HepG2 (cell line): ENCODE measurements at regions not wholly inside any gene's neighbourhood (a gene's known extent, or its start where the extent isn't known, plus 50 kb on each side); places are given as distances from the start of the nearest gene placed in this dataset.

ENCODE experiments used
- ATAC-seq: fragments of 200-7000 bp; cut with Tn5 transposase; 3 replicates; pipeline ENCODE4 v1.9.1; 2020; ENCODE audit warnings: mild to moderate bottlenecking, moderate library complexity
- BruUV-seq: library from RNA; stranded (reverse); fragments of 400-500 nt; replicated peaks from 2 replicates; lab custom pipeline; 2021; lab: Mats Ljungman, UMichigan
- CTCF ChIA-PET: fragments of 300-600 bp; formaldehyde crosslinking; extraction: SDS; loops from one replicate; lab custom pipeline; 2021; ENCODE audit warnings: low total read pairs, inconsistent platforms, low intra/inter-chr PET ratio; lab: Yijun Ruan, JAX
- POLR2A ChIA-PET: fragments of 350-600 bp; sonication (Branson Sonifier 250); formaldehyde crosslinking; loops from one replicate; lab custom pipeline; 2020; ENCODE audit warnings: antibody characterized with exemption, inconsistent platforms; lab: Yijun Ruan, JAX
- DNase-seq: peaks from one replicate; pipeline ENCODE4 v3.0.0-alpha.2; 2015; ENCODE audit warnings: low spot score
- FAIRE-seq: peaks from 3 replicates; lab custom pipeline; 2011; peaks lifted over from hg19 to GRCh38; lab: Jason Lieb, UNC
- H2AFZ ChIP-seq: one replicate; pipeline ENCODE4 v1.6.1; 2011; ENCODE audit warnings: low read length, inconsistent platforms
- H3K27ac ChIP-seq: fragments of 300-600 bp; 3 replicates; pipeline ENCODE4 v1.8.0; 2011; ENCODE audit warnings: mixed run types, mild to moderate bottlenecking, mixed read lengths, low read length, inconsistent platforms; ENCODE audit not compliant: insufficient read depth; ENCODE audit errors: extremely low read length
- H3K27me3 ChIP-seq, 2 experiments: fragments of 200-600 bp in 1 of 2; 2 replicates in 1 of 2; 3 replicates in 1 of 2; pipeline versions ENCODE4 v1.6.0 to v1.8.0; 2011; ENCODE audit warnings: low read length in 2 of 2, mild to moderate bottlenecking in 2 of 2, moderate library complexity in 2 of 2, inconsistent platforms in 1 of 2; ENCODE audit not compliant: insufficient read depth in 2 of 2, control insufficient read depth in 1 of 2
- H3K36me3 ChIP-seq, 2 experiments: fragments of 200-600 bp in 1 of 2; replicated peaks in 1 of 2; 2 replicates in 1 of 2; 3 replicates in 1 of 2; pipeline versions ENCODE4 v1.5.1 to v1.8.0; 2011; ENCODE audit warnings: low read length in 2 of 2, inconsistent platforms in 1 of 2; ENCODE audit not compliant: insufficient read depth in 2 of 2, control insufficient read depth in 1 of 2
- H3K4me1 ChIP-seq: 2 replicates; pipeline ENCODE4 v1.5.1; 2012; ENCODE audit warnings: low read length, inconsistent platforms; ENCODE audit not compliant: insufficient read depth
- H3K4me2 ChIP-seq: 2 replicates; pipeline ENCODE4 v1.6.0; 2011; ENCODE audit warnings: low read depth, low read length, inconsistent platforms
- H3K4me3 ChIP-seq, 3 experiments: fragments of 200-600 bp in 1 of 3; sonication (generic), shearing (Covaris generic) in 1 of 3; replicated peaks in 1 of 3; 2 replicates each; pipeline ENCODE4 v1.5.1; 2011 to 2016; ENCODE audit warnings: low read length in 3 of 3, inconsistent platforms in 2 of 3, low read depth in 2 of 3, mild to moderate bottlenecking in 2 of 3, control low read depth in 1 of 3, mixed read lengths in 1 of 3; ENCODE audit not compliant: insufficient read depth in 1 of 3
- H3K79me2 ChIP-seq: one replicate; pipeline ENCODE4 v1.6.1; 2011; ENCODE audit warnings: low read length, inconsistent platforms; ENCODE audit not compliant: insufficient read depth
- H3K9ac ChIP-seq: 2 replicates; pipeline ENCODE4 v1.6.0; 2011; ENCODE audit warnings: mild to moderate bottlenecking, low read depth, low read length, inconsistent platforms; ENCODE audit not compliant: insufficient read depth
- H3K9me3 ChIP-seq: 2 replicates; pipeline ENCODE4 v1.5.1; 2012; ENCODE audit warnings: mild to moderate bottlenecking, low read length
- H4K20me1 ChIP-seq: 2 replicates; pipeline ENCODE4 v1.6.0; 2011; ENCODE audit warnings: inconsistent platforms, mild to moderate bottlenecking, low read length, moderate library complexity; ENCODE audit not compliant: insufficient read depth
- ATM ChIP-seq: fragments of 450-650 bp; IDR thresholded peaks from 2 replicates; pipeline ENCODE4 v1.7.1; 2017; ENCODE audit warnings: mild to moderate bottlenecking, borderline replicate concordance
- FOXJ3 ChIP-seq: sonication (generic); formaldehyde crosslinking; IDR thresholded peaks from 2 replicates; pipeline ENCODE4 v1.4.0; 2020; ENCODE audit warnings: missing genetic modification reagents, mild to moderate bottlenecking, borderline replicate concordance
- GLMP ChIP-seq: sonication (generic); formaldehyde crosslinking; IDR thresholded peaks from 2 replicates; pipeline ENCODE4 v1.9.0; 2021; ENCODE audit warnings: missing genetic modification reagents, mild to moderate bottlenecking, borderline replicate concordance
- GMEB2 ChIP-seq: IDR thresholded peaks from 2 replicates; pipeline ENCODE4 v1.6.1; 2016; ENCODE audit warnings: missing biosample characterization, missing genetic modification reagents, low read depth
- IRF2 ChIP-seq: IDR thresholded peaks from 2 replicates; pipeline ENCODE4 v1.6.1; 2018; ENCODE audit warnings: missing genetic modification reagents, missing compliant biosample characterization
- MNT ChIP-seq: fragments of 450-650 bp; IDR thresholded peaks from 2 replicates; pipeline ENCODE4 v1.6.1; 2016
- NFAT5 ChIP-seq: sonication (generic); formaldehyde crosslinking; IDR thresholded peaks from 2 replicates; pipeline ENCODE4 v1.4.0; 2020; ENCODE audit warnings: missing genetic modification reagents
- POLR2AphosphoS2 ChIP-seq: IDR thresholded peaks from 2 replicates; pipeline ENCODE4 v1.6.1; 2011; ENCODE audit warnings: low read depth, low read length, improper control_type of control experiment
- POLR2AphosphoS5 ChIP-seq: IDR thresholded peaks from 2 replicates; pipeline ENCODE4 v1.6.1; 2012; ENCODE audit warnings: low read depth, low read length
- TOE1 ChIP-seq: sonication (generic); formaldehyde crosslinking; IDR thresholded peaks from 2 replicates; pipeline ENCODE4 v1.4.0; 2020; ENCODE audit warnings: mild to moderate bottlenecking, missing genetic modification reagents
- ZHX1 ChIP-seq: sonication (generic); formaldehyde crosslinking; IDR thresholded peaks from 2 replicates; pipeline ENCODE4 v1.8.1; 2022; ENCODE audit warnings: low read depth, mild to moderate bottlenecking, missing genetic modification reagents
- ZNF557 ChIP-seq: sonication (generic); formaldehyde crosslinking; IDR thresholded peaks from 2 replicates; pipeline ENCODE4 v1.4.0; 2020; ENCODE audit warnings: missing genetic modification reagents
- ZNF619 ChIP-seq: sonication (generic); formaldehyde crosslinking; IDR thresholded peaks from 2 replicates; pipeline ENCODE4 v1.4.0; 2020; ENCODE audit warnings: mild to moderate bottlenecking, missing genetic modification reagents
- ZNF850 ChIP-seq: sonication (generic); formaldehyde crosslinking; conservative IDR thresholded peaks from 2 replicates; pipeline ENCODE4 v1.9.0; 2021; ENCODE audit warnings: mild to moderate bottlenecking, missing genetic modification reagents
- WGBS: methylation state at CpG from one replicate; pipeline ENCODE4 v1.1.6; 2017; ENCODE audit warnings: low lambda C conversion rate; 5-methylcytosine and 5-hydroxymethylcytosine counted together
- in situ Hi-C: cut with HindIII; loops from 2 replicates; pipeline ENCODE4 v1.10.0; 2017; ENCODE audit warnings: low pct_unique_long_range_greater_than_20kb; ENCODE audit not compliant: extremely low pct_ligation_motif_present
- intact Hi-C: fragments of 100-400 bp; cut with micrococcal nuclease; formaldehyde crosslinking; loops from one replicate; pipeline ENCODE4 v1.10.0; 2022; ENCODE audit not compliant: unreplicated experiment

DNA sequence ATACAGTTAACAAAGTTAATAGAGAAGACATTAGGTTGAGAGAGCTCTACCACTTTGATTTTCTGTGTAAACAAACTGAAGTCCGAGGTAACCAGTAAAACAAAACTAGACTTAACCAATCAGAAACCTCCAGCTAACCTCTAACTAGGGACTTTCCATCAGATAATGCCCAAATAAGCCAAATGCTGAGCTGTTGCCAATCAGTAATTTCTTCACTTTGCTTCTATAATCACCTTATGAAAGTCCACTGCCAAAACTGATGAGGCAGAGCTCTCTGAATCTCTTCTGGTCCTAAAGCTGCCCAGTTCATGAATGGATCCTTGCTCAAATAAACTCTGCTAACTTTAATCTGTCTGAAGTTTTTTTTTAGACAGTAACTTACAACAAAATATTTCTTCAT lies 448.0 kb upstream of the NECTIN3 start:
- ATAC-seq (no peak), DNase-seq (no peak), FAIRE-seq (no peak)
- H3K9me3 ChIP-seq: no peaks in the 10 kb centered on the region
- 0% methylated on average over 1 of the region's 1 CpG for WGBS
- no peak overlapping the region for H3K27ac ChIP-seq
- POLR2A ChIA-PET: no interaction called here
- no peaks in the 10 kb centered on the region for H3K27me3 ChIP-seq
- H3K79me2 ChIP-seq: no peaks in the 10 kb centered on the region
- intact Hi-C loops (no loop called here), in situ Hi-C loops (no loop called here)
- no peaks in the 10 kb centered on the region for H4K20me1 ChIP-seq
- H3K4me3 ChIP-seq: no peak overlapping the region
- no TSS peak for BruUV-seq
- H3K36me3 ChIP-seq: no peaks in the 10 kb centered on the region
- no peak overlapping the region for H3K9ac ChIP-seq
- CTCF ChIA-PET: no interaction called here
- H2AFZ ChIP-seq: no peak overlapping the region
- H3K4me2 ChIP-seq: no peak overlapping the region
- H3K4me1 ChIP-seq: no peaks in the 10 kb centered on the region
- TF ChIP-seq ZHX1 (CRISPR knock-in tag) (no peak), POLR2AphosphoS5 (no peak), ZNF557 (CRISPR knock-in tag) (no peak), GMEB2 (CRISPR knock-in tag) (no peak), FOXJ3 (CRISPR knock-in tag) (no peak), GLMP (CRISPR knock-in tag) (no peak), ATM (no peak), IRF2 (CRISPR knock-in tag) (no peak), POLR2AphosphoS2 (no peak), NFAT5 (CRISPR knock-in tag) (no peak), ZNF850 (CRISPR knock-in tag) (no peak), MNT (no peak), TOE1 (CRISPR knock-in tag) (no peak), ZNF619 (CRISPR knock-in tag) (no peak)
